H9 (cell line): ENCODE measurements at regions not wholly inside any gene's neighbourhood (a gene's known extent, or its start where the extent isn't known, plus 50 kb on each side); places are given as distances from the start of the nearest gene placed in this dataset.
"Not testable (repeated sequence)": the region's sequence is repeated elsewhere in the genome, so short reads cannot be mapped to it uniquely, and the experiment has no call there.

Experiments used
- DNase-seq: peaks from one replicate; pipeline ENCODE4 v3.0.0-alpha.2; 2017
- H2AFZ ChIP-seq: one replicate; pipeline ENCODE4 v1.6.1; 2013; ENCODE audit warnings: mild to moderate bottlenecking, low read length, control low read depth, moderate library complexity
- H2AK5ac ChIP-seq: 2 replicates; pipeline ENCODE4 v1.6.1; 2013; ENCODE audit warnings: low read length, control low read depth, mixed read lengths; ENCODE audit not compliant: insufficient read length
- H2BK120ac ChIP-seq: one replicate; pipeline ENCODE4 v1.6.1; 2013; ENCODE audit warnings: low read depth, mild to moderate bottlenecking, low read length, control low read depth, inconsistent platforms; ENCODE audit not compliant: poor library complexity, severe bottlenecking
- H2BK12ac ChIP-seq: 2 replicates; pipeline ENCODE4 v1.6.1; 2013; ENCODE audit warnings: low read length, control low read depth, mixed read lengths, low read depth; ENCODE audit not compliant: insufficient read length
- H2BK15ac ChIP-seq: 2 replicates; pipeline ENCODE4 v1.6.1; 2013; ENCODE audit warnings: low read depth, low read length, control low read depth
- H2BK20ac ChIP-seq: one replicate; pipeline ENCODE4 v1.6.1; 2013; ENCODE audit warnings: low read depth, mild to moderate bottlenecking, low read length, control low read depth, inconsistent platforms; ENCODE audit not compliant: poor library complexity, severe bottlenecking
- H2BK5ac ChIP-seq: 2 replicates; pipeline ENCODE4 v1.6.1; 2013; ENCODE audit warnings: low read length, control low read depth, mixed read lengths; ENCODE audit not compliant: insufficient read length
- H3K14ac ChIP-seq: 2 replicates; pipeline ENCODE4 v1.6.1; 2013; ENCODE audit warnings: low read length, control low read depth; ENCODE audit not compliant: insufficient read depth
- H3K18ac ChIP-seq: 2 replicates; pipeline ENCODE4 v1.6.1; 2013; ENCODE audit warnings: low read depth, mild to moderate bottlenecking, mixed read lengths, low read length, control low read depth; ENCODE audit not compliant: insufficient read length
- H3K23ac ChIP-seq: 2 replicates; pipeline ENCODE4 v1.6.1; 2013; ENCODE audit warnings: low read length, control low read depth, mixed read lengths, low read depth; ENCODE audit not compliant: insufficient read length
- H3K23me2 ChIP-seq: 2 replicates; pipeline ENCODE4 v1.6.1; 2013; ENCODE audit warnings: low read depth, mild to moderate bottlenecking, mixed read lengths, low read length, control low read depth; ENCODE audit not compliant: insufficient read length, poor library complexity, severe bottlenecking
- H3K27ac ChIP-seq: 2 replicates; pipeline ENCODE4 v1.5.1; 2013; ENCODE audit warnings: low read length, control low read depth, mixed read lengths, low read depth; ENCODE audit not compliant: insufficient read length
- H3K27me3 ChIP-seq: 2 replicates; pipeline ENCODE4 v1.6.1; 2013; ENCODE audit warnings: low read length, control low read depth, inconsistent platforms; ENCODE audit not compliant: insufficient read depth
- H3K4ac ChIP-seq: 2 replicates; pipeline ENCODE4 v1.6.1; 2013; ENCODE audit warnings: low read depth, mild to moderate bottlenecking, control low read depth, inconsistent platforms, low read length, moderate library complexity
- H3K4me1 ChIP-seq: 2 replicates; pipeline ENCODE4 v1.6.1; 2013; ENCODE audit warnings: low read length, control low read depth, inconsistent platforms; ENCODE audit not compliant: insufficient read depth
- H3K4me2 ChIP-seq: 2 replicates; pipeline ENCODE4 v1.6.1; 2013; ENCODE audit warnings: low read length, control low read depth, mixed read lengths; ENCODE audit not compliant: insufficient read length, insufficient read depth
- H3K56ac ChIP-seq: 2 replicates; pipeline ENCODE4 v1.6.1; 2013; ENCODE audit warnings: low read depth, mild to moderate bottlenecking, mixed read lengths, low read length, control low read depth; ENCODE audit not compliant: insufficient read length
- H3K79me1 ChIP-seq: 2 replicates; pipeline ENCODE4 v1.6.1; 2013; ENCODE audit warnings: low read depth, mild to moderate bottlenecking, moderate library complexity, low read length, control low read depth, inconsistent platforms; ENCODE audit not compliant: insufficient read depth, poor library complexity, severe bottlenecking
- H3K79me2 ChIP-seq: 2 replicates; pipeline ENCODE4 v1.6.1; 2013; ENCODE audit warnings: low read length, control low read depth, inconsistent platforms; ENCODE audit not compliant: insufficient read depth
- H3K9ac ChIP-seq: 2 replicates; pipeline ENCODE4 v1.6.1; 2013; ENCODE audit warnings: low read length, control low read depth, mixed read lengths; ENCODE audit not compliant: insufficient read length; ENCODE audit errors: extremely low read depth
- H3K9me3 ChIP-seq: one replicate; pipeline ENCODE4 v1.6.1; 2013; ENCODE audit warnings: low read depth, low read length, inconsistent platforms; ENCODE audit not compliant: control insufficient read depth
- H3T11ph ChIP-seq: one replicate; pipeline ENCODE4 v1.6.1; 2013; ENCODE audit warnings: mild to moderate bottlenecking, low read length, control low read depth, inconsistent platforms
- H4K20me1 ChIP-seq: one replicate; pipeline ENCODE4 v1.6.1; 2013; ENCODE audit not compliant: control insufficient read depth, insufficient read length, insufficient read depth
- H4K5ac ChIP-seq: 2 replicates; pipeline ENCODE4 v1.6.1; 2013; ENCODE audit warnings: low read depth, mild to moderate bottlenecking, mixed read lengths, low read length, control low read depth; ENCODE audit not compliant: insufficient read length
- H4K8ac ChIP-seq: replicated peaks from 2 replicates; pipeline ENCODE4 v1.6.1; 2013; ENCODE audit warnings: low read length, control low read depth, mixed read lengths, low read depth; ENCODE audit not compliant: insufficient read length
- H4K91ac ChIP-seq: 2 replicates; pipeline ENCODE4 v1.6.1; 2013; ENCODE audit warnings: low read depth, mild to moderate bottlenecking, moderate library complexity, mixed read lengths, low read length, control low read depth; ENCODE audit not compliant: insufficient read length
- H3K27ac Mint-ChIP-seq, 3 experiments: 2 replicates in 2 of 3; 3 replicates in 1 of 3; pipeline ENCODE4 v1.8.0; 2020 to 2021; ENCODE audit warnings: mixed read lengths in 3 of 3, mild to moderate bottlenecking in 1 of 3, moderate library complexity in 1 of 3
- H3K27me3 Mint-ChIP-seq: 2 replicates; pipeline ENCODE4 v1.8.0; 2021; ENCODE audit warnings: low read depth, mild to moderate bottlenecking, moderate library complexity, mixed read lengths
- H3K36me3 Mint-ChIP-seq, 3 experiments: 2 replicates in 2 of 3; 3 replicates in 1 of 3; pipeline ENCODE4 v1.8.0; 2020 to 2021; ENCODE audit warnings: low read depth in 3 of 3, mixed read lengths in 3 of 3; ENCODE audit not compliant: insufficient read depth in 1 of 3
- H3K4me1 Mint-ChIP-seq, 2 experiments: 2 replicates each; pipeline ENCODE4 v1.8.0; 2020; ENCODE audit warnings: mixed read lengths in 2 of 2
- H3K4me3 Mint-ChIP-seq, 2 experiments: 2 replicates in 1 of 2; 3 replicates in 1 of 2; pipeline ENCODE4 v1.8.0; 2020 to 2021; ENCODE audit warnings: mild to moderate bottlenecking in 2 of 2, mixed read lengths in 2 of 2, moderate library complexity in 1 of 2
- H3K9me3 Mint-ChIP-seq, 2 experiments: 2 replicates in 1 of 2; 3 replicates in 1 of 2; pipeline ENCODE4 v1.8.0; 2020; ENCODE audit warnings: mild to moderate bottlenecking in 2 of 2, mixed read lengths in 2 of 2, moderate library complexity in 1 of 2
- WGBS: extraction: QIAGEN DNeasy Blood & Tissue Kit; methylation state at CpG from one replicate; pipeline ENCODE4 v1.1.7; 2013; ENCODE audit warnings: missing lambda C conversion rate, low lambda C conversion rate, mixed read lengths; ENCODE audit not compliant: insufficient read length; ENCODE audit errors: extremely low coverage; 5-methylcytosine and 5-hydroxymethylcytosine counted together

GRCh38 chr7:65576370-65576769, 202.7 kb downstream of the ZNF92 start:
- H2AFZ ChIP-seq, H3K36me3 Mint-ChIP-seq, H3K27me3 ChIP-seq, H3K4me2 ChIP-seq, H2BK20ac ChIP-seq, H4K5ac ChIP-seq, H4K20me1 ChIP-seq, H3K9me3 Mint-ChIP-seq, H3K4ac ChIP-seq, H3K4me1 Mint-ChIP-seq, H2AK5ac ChIP-seq, H3K23me2 ChIP-seq, H3K79me2 ChIP-seq, H3K18ac ChIP-seq, H3K9me3 ChIP-seq, H3K9ac ChIP-seq, H3K27ac ChIP-seq, H4K8ac ChIP-seq, H3T11ph ChIP-seq, H2BK15ac ChIP-seq, H3K4me3 Mint-ChIP-seq, H2BK12ac ChIP-seq, H2BK5ac ChIP-seq, H4K91ac ChIP-seq, H3K4me1 ChIP-seq, H3K56ac ChIP-seq, H2BK120ac ChIP-seq, H3K27ac Mint-ChIP-seq, DNase-seq, H3K27me3 Mint-ChIP-seq, H3K14ac ChIP-seq, H3K23ac ChIP-seq, H3K79me1 ChIP-seq: not testable (repeated sequence)
- WGBS = no CpG with 5 or more reads among the region's 1 CpG

- not testable (repeated sequence) for H3K9me3 ChIP-seq, H3K14ac ChIP-seq, H2BK20ac ChIP-seq, H3K27ac Mint-ChIP-seq, H3K27me3 Mint-ChIP-seq, H3K36me3 Mint-ChIP-seq, H3K4ac ChIP-seq, H3T11ph ChIP-seq, H2AK5ac ChIP-seq, H2BK5ac ChIP-seq, DNase-seq, H3K4me1 ChIP-seq, H3K4me1 Mint-ChIP-seq, H3K23me2 ChIP-seq, H4K8ac ChIP-seq, H3K79me2 ChIP-seq, H4K5ac ChIP-seq, H3K27ac ChIP-seq, H2BK12ac ChIP-seq, H3K23ac ChIP-seq, H2BK120ac ChIP-seq, H3K18ac ChIP-seq, H3K4me2 ChIP-seq, H3K56ac ChIP-seq, H4K91ac ChIP-seq, H2BK15ac ChIP-seq, H2AFZ ChIP-seq, H3K27me3 ChIP-seq, H3K9me3 Mint-ChIP-seq, H3K4me3 Mint-ChIP-seq, H4K20me1 ChIP-seq, H3K9ac ChIP-seq, H3K79me1 ChIP-seq
- no CpG with 5 or more reads among the region's 2 CpGs for WGBS
Observed at GRCh38 chr7:65582518-65583119, 209.0 kb downstream of the ZNF92 start.
